Kidney glomerular epithelial cell (primary cell): ENCODE measurements at regions not wholly inside any gene's neighbourhood (a gene's known extent, or its start where the extent isn't known, plus 50 kb on each side); places are given as distances from the start of the nearest gene placed in this dataset.
"Not testable (repeated sequence)": the region's sequence is repeated elsewhere in the genome, so short reads cannot be mapped to it uniquely, and the experiment has no call there.

Experiments used
- DNase-seq: peaks from one replicate; lab custom pipeline; 2025; lab: John Stamatoyannopoulos, UW

- no peak for DNase-seq
Observed at GRCh38 chr11:96447208-96448110, 57.6 kb downstream of the JRKL start.

- no peak for DNase-seq
Observed at GRCh38 chr11:96448225-96448624, 58.4 kb downstream of the JRKL start.

- no peak for DNase-seq
Observed at GRCh38 chr11:96456111-96456510, 66.3 kb downstream of the JRKL start.

GRCh38 chr11:96459751-96460150, 69.9 kb downstream of the JRKL start:
- DNase-seq = no peak

GRCh38 chr11:96461871-96462270, 72.1 kb downstream of the JRKL start:
- DNase-seq = no peak

GRCh38 chr11:96464700-96465307, 75.0 kb downstream of the JRKL start:
- peak; percentile 77 for DNase-seq

GRCh38 chr11:96465512-96465911, 75.7 kb downstream of the JRKL start:
- DNase-seq = no peak

- no peak for DNase-seq
Observed at GRCh38 chr11:96466607-96467006, 76.8 kb downstream of the JRKL start.

GRCh38 chr11:96469776-96470175, 80.0 kb downstream of the JRKL start:
- DNase-seq = no peak

GRCh38 chr11:96470521-96470920, 80.7 kb downstream of the JRKL start:
- DNase-seq = no peak

GRCh38 chr11:96472085-96472484, 82.3 kb downstream of the JRKL start:
- DNase-seq = no peak

- DNase-seq = no peak
Observed at GRCh38 chr11:96474263-96474662, 84.5 kb downstream of the JRKL start.

GRCh38 chr11:96481204-96481603, 91.4 kb downstream of the JRKL start:
- no peak for DNase-seq

- DNase-seq = no peak
Observed at GRCh38 chr11:96481771-96482170, 92.0 kb downstream of the JRKL start.

- DNase-seq = no peak
Observed at GRCh38 chr11:96482193-96482592, 92.4 kb downstream of the JRKL start.

- DNase-seq = no peak
Observed at GRCh38 chr11:96483374-96483955, 93.7 kb downstream of the JRKL start.

- no peak for DNase-seq
Observed at GRCh38 chr11:96484361-96484760, 94.5 kb downstream of the JRKL start.

- DNase-seq = peak; percentile 42
Observed at GRCh38 chr11:96486890-96487611, 97.2 kb downstream of the JRKL start.

- not testable (repeated sequence) for DNase-seq
Observed at GRCh38 chr11:96488911-96489310, 99.1 kb downstream of the JRKL start.

- no peak for DNase-seq
Observed at GRCh38 chr11:96500440-96500839, 110.6 kb downstream of the JRKL start.

GRCh38 chr11:96506041-96506440, 116.2 kb downstream of the JRKL start:
- DNase-seq = no peak

- no peak for DNase-seq
Observed at GRCh38 chr11:96506953-96507354, 117.1 kb downstream of the JRKL start.
